ENCODE measurements at regions not wholly inside any gene's neighbourhood (a gene's known extent, or its start where the extent isn't known, plus 50 kb on each side); places are given as distances from the start of the nearest gene placed in this dataset.
"Not testable (repeated sequence)": the region's sequence is repeated elsewhere in the genome, so short reads cannot be mapped to it uniquely, and the experiment has no call there.

GRCh38 chr13:54263868-54264267 lies 1235.3 kb downstream of the OLFM4 start:
- DNase-seq: no peak

GRCh38 chr13:54267253-54267668 lies 1238.6 kb downstream of the OLFM4 start:
- not testable (repeated sequence) for DNase-seq

- DNase-seq: not testable (repeated sequence)
Measured at GRCh38 chr13:54268013-54268695, 1239.5 kb downstream of the OLFM4 start.

GRCh38 chr13:54287062-54287764 lies 1258.6 kb downstream of the OLFM4 start:
- DNase-seq: no peak

- DNase-seq: no peak
Measured at GRCh38 chr13:54301085-54301484, 1272.5 kb downstream of the OLFM4 start.

GRCh38 chr13:54305377-54305776 lies 1276.8 kb downstream of the OLFM4 start:
- no peak for DNase-seq

- DNase-seq: no peak
Measured at GRCh38 chr13:54312885-54313284, 1284.3 kb downstream of the OLFM4 start.

- DNase-seq: no peak
Measured at GRCh38 chr13:54317722-54318121, 1289.1 kb downstream of the OLFM4 start.

GRCh38 chr13:54337540-54337939 lies 1308.9 kb downstream of the OLFM4 start:
- no peak for DNase-seq

GRCh38 chr13:54347531-54347930 lies 1318.9 kb downstream of the OLFM4 start:
- DNase-seq: no peak

- no peak for DNase-seq
Measured at GRCh38 chr13:54356209-54356608, 1327.6 kb downstream of the OLFM4 start.

GRCh38 chr13:54356849-54357248 lies 1328.2 kb downstream of the OLFM4 start:
- no peak for DNase-seq

- no peak for DNase-seq
Measured at GRCh38 chr13:54357284-54357933, 1328.8 kb downstream of the OLFM4 start.

- no peak for DNase-seq
Measured at GRCh38 chr13:54361460-54361859, 1332.8 kb downstream of the OLFM4 start.

GRCh38 chr13:54366728-54367127 lies 1338.1 kb downstream of the OLFM4 start:
- DNase-seq: no peak

GRCh38 chr13:54367639-54368271 lies 1339.1 kb downstream of the OLFM4 start:
- DNase-seq: no peak

- no peak for DNase-seq
Measured at GRCh38 chr13:54368387-54368786, 1339.8 kb downstream of the OLFM4 start.

GRCh38 chr13:54373211-54373610 lies 1344.6 kb downstream of the OLFM4 start:
- DNase-seq: no peak

- no peak for DNase-seq
Measured at GRCh38 chr13:54379461-54379860, 1350.8 kb downstream of the OLFM4 start.

- no peak for DNase-seq
Measured at GRCh38 chr13:54383604-54384003, 1355.0 kb downstream of the OLFM4 start.

- DNase-seq: no peak
Measured at GRCh38 chr13:54387625-54388024, 1359.0 kb downstream of the OLFM4 start.

- no peak for DNase-seq
Measured at GRCh38 chr13:54390841-54391240, 1362.2 kb downstream of the OLFM4 start.
